DND-41 (cell line): ENCODE measurements at regions not wholly inside any gene's neighbourhood (a gene's known extent, or its start where the extent isn't known, plus 50 kb on each side); places are given as distances from the start of the nearest gene placed in this dataset.

ENCODE experiments used
- ATAC-seq: fragments of 200-7000 bp; cut with Tn5 transposase; 3 replicates; pipeline ENCODE4 v1.9.1; 2021; ENCODE audit warnings: low read depth; ENCODE audit not compliant: insufficient read depth
- DNase-seq: peaks from one replicate; pipeline ENCODE4 v3.0.0-alpha.2; 2020
- H2AFZ ChIP-seq: 2 replicates; pipeline ENCODE4 v1.6.0; 2012; ENCODE audit warnings: low read depth, low read length
- H3K27ac ChIP-seq: 2 replicates; pipeline ENCODE4 v1.5.1; 2012; ENCODE audit warnings: low read length, inconsistent platforms
- H3K27me3 ChIP-seq: fragments of 200-600 bp; sonication (generic); 2 replicates; pipeline ENCODE4 v1.6.0; 2012; ENCODE audit warnings: low read length, mild to moderate bottlenecking, inconsistent platforms; ENCODE audit not compliant: insufficient read depth, poor library complexity
- H3K36me3 ChIP-seq: 2 replicates; pipeline ENCODE4 v1.5.1; 2012; ENCODE audit warnings: low read length, inconsistent platforms; ENCODE audit not compliant: insufficient read depth
- H3K4me1 ChIP-seq: 2 replicates; pipeline ENCODE4 v1.5.1; 2012; ENCODE audit warnings: mild to moderate bottlenecking, low read length; ENCODE audit not compliant: insufficient read depth
- H3K4me2 ChIP-seq: 2 replicates; pipeline ENCODE4 v1.6.0; 2012; ENCODE audit warnings: mild to moderate bottlenecking, moderate library complexity, low read length, inconsistent platforms; ENCODE audit not compliant: insufficient read depth
- H3K4me3 ChIP-seq, 2 experiments: fragments of 200-600 bp in 1 of 2; shearing (Covaris generic) in 1 of 2; 2 replicates each; pipeline ENCODE4 v1.5.1; 2012 to 2016; ENCODE audit warnings: inconsistent platforms in 2 of 2, low read length in 2 of 2, mild to moderate bottlenecking in 2 of 2, low read depth in 1 of 2, moderate library complexity in 1 of 2
- H3K79me2 ChIP-seq: 2 replicates; pipeline ENCODE4 v1.6.0; 2012; ENCODE audit warnings: low read length, inconsistent platforms; ENCODE audit not compliant: insufficient read depth
- H3K9ac ChIP-seq: 2 replicates; pipeline ENCODE4 v1.6.0; 2012; ENCODE audit warnings: low read depth, mild to moderate bottlenecking, inconsistent platforms, low read length, moderate library complexity
- H3K9me3 ChIP-seq: 2 replicates; pipeline ENCODE4 v1.5.1; 2012; ENCODE audit warnings: low read length, moderate library complexity, mild to moderate bottlenecking, inconsistent platforms; ENCODE audit not compliant: insufficient read depth, severe bottlenecking
- H4K20me1 ChIP-seq: 2 replicates; pipeline ENCODE4 v1.6.0; 2012; ENCODE audit warnings: low read length; ENCODE audit not compliant: insufficient read depth
- CTCF ChIP-seq: IDR thresholded peaks from 2 replicates; pipeline ENCODE4 v1.5.1; 2012; ENCODE audit warnings: borderline replicate concordance, low read length, moderate library complexity, mild to moderate bottlenecking; ENCODE audit not compliant: poor library complexity, severe bottlenecking; ENCODE audit errors: extremely low read depth
- EZH2 ChIP-seq: IDR thresholded peaks from 3 replicates; pipeline ENCODE4 v1.6.1; 2012; ENCODE audit warnings: borderline replicate concordance, low read depth, mild to moderate bottlenecking, moderate library complexity, low read length, inconsistent platforms; ENCODE audit not compliant: severe bottlenecking

DNA sequence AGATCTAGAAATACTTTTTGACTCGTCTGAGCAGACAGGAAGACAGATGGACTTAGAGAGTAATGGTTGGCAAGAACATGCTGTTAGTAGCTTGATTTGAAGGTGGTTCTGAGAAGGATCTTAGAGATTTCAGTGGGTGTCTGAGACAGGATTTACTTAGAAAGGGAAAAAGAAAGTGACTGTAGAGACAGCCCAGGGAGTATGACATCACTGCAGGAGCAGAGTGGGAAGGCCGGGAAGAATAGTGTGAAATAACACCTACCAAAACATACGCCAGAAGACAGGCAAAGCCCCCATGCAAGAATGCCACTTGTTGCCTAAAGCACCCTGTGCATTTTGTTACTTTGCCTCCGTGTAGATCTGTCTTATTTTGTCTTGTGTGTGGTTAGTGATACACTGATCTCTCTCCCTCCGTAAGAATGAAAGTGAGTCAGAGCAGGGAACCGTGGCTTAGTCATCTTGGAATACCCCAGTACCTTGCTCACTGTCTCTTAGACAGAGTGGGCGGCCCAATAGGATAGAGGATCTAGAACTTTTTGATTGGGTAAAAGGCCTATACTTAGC lies 161.3 kb upstream of the IFNG-AS1 start:
- no peak overlapping the region for H3K4me3 ChIP-seq
- no peak overlapping the region for H3K4me2 ChIP-seq
- DNase-seq, result no peak
- H3K9ac ChIP-seq, result no peak overlapping the region
- TF ChIP-seq EZH2, result no peak
- no peak for TF ChIP-seq CTCF
- H2AFZ ChIP-seq, result no peak overlapping the region
- H3K79me2 ChIP-seq, result no peaks in the 10 kb centered on the region
- H3K27me3 ChIP-seq, result no peaks in the 10 kb centered on the region
- H3K27ac ChIP-seq, result no peak overlapping the region
- no peak for ATAC-seq
- no peaks in the 10 kb centered on the region for H3K36me3 ChIP-seq
- no peaks in the 10 kb centered on the region for H3K9me3 ChIP-seq
- no peaks in the 10 kb centered on the region for H4K20me1 ChIP-seq
- H3K4me1 ChIP-seq, result no peaks in the 10 kb centered on the region

DNA sequence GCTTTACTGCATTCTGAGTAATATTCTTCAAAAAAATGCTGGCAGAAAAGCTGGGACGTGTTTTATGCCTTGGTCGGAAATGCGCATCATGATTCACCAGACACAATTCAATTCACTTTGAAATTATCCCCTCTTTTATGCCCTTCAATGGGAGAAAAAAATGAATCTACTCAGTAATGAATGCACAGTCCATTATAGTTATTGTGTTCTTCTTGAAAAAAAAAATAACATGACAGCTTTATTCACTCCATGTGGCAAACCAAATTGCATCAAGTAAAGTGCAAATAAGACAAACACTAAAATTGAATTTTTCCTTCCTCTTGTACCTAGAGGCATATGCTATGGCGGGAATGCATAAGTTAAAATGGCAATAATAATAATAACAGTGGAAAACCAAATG lies 159.4 kb upstream of the IFNG-AS1 start:
- H3K4me3 ChIP-seq, result no peak overlapping the region
- no peak overlapping the region for H2AFZ ChIP-seq
- no peak for TF ChIP-seq CTCF
- TF ChIP-seq EZH2, result no peak
- H3K9me3 ChIP-seq, result no peaks in the 10 kb centered on the region
- no peak overlapping the region for H3K9ac ChIP-seq
- no peaks in the 10 kb centered on the region for H3K27me3 ChIP-seq
- ATAC-seq (no peak), DNase-seq (no peak)
- no peaks in the 10 kb centered on the region for H3K36me3 ChIP-seq
- H3K79me2 ChIP-seq, result no peaks in the 10 kb centered on the region
- H3K4me2 ChIP-seq, result no peak overlapping the region
- no peak overlapping the region for H3K27ac ChIP-seq
- H3K4me1 ChIP-seq, result no peaks in the 10 kb centered on the region
- H4K20me1 ChIP-seq, result no peaks in the 10 kb centered on the region

DNA sequence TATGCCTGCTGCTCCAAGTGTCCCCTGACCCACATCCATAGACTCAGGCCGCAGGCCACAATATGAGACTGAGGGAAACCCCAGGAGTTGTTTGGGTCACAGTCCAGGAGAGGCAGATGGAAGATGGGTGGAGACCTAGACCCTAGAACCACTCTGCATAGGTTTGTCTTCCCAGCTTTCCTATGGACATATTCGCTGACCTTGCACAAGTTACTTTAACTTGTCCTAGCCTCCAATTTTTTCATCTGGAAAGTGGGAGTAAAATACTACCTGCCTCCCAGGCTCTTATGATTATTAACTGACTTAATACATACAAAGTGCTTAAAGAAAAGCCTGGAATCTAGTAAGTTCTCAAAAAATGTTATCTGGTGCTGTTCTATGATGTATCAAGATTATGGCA lies 157.1 kb upstream of the IFNG-AS1 start:
- Histone ChIP-seq H3K36me3 (no peaks in the 10 kb centered on the region), H4K20me1 (no peaks in the 10 kb centered on the region), H3K27me3 (no peaks in the 10 kb centered on the region), H3K9ac (no peak overlapping the region), H3K4me1 (no peaks in the 10 kb centered on the region), H3K27ac (no peak overlapping the region), H3K79me2 (no peaks in the 10 kb centered on the region), H2AFZ (no peak overlapping the region), H3K4me2 (no peak overlapping the region), H3K9me3 (no peaks in the 10 kb centered on the region), H3K4me3 (no peak overlapping the region)
- ATAC-seq (no peak), DNase-seq (no peak)
- TF ChIP-seq EZH2, result no peak

DNA sequence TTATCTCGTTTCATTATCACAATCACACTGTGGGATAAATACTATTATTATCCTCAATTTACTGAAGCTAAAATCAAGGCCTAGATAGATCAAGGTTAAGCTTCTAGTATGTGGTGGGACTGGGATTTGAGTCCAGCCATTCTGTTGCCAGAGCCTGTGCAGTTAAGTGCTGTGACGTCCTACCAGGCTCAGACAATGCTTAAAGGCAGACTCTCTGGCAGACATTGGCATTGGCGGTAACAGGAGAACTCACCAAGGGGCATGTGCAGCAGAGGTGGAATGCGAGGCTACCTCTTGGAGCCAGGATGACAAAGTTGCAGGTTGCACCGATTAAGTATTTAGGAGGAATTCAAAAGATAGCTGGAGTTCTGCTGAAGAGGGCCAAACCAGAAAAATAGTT lies 155.6 kb upstream of the IFNG-AS1 start:
- DNase-seq (no peak), ATAC-seq (no peak)
- Histone ChIP-seq H3K4me1 (no peaks in the 10 kb centered on the region), H3K79me2 (no peaks in the 10 kb centered on the region), H3K4me3 (no peak overlapping the region), H3K9me3 (no peaks in the 10 kb centered on the region), H3K36me3 (no peaks in the 10 kb centered on the region), H3K27me3 (no peaks in the 10 kb centered on the region), H2AFZ (no peak overlapping the region), H3K9ac (no peak overlapping the region), H4K20me1 (no peaks in the 10 kb centered on the region), H3K27ac (no peak overlapping the region), H3K4me2 (no peak overlapping the region)
- TF ChIP-seq EZH2 (no peak), CTCF (no peak)
